ENCODE measurements at regions not wholly inside any gene's neighbourhood (a gene's known extent, or its start where the extent isn't known, plus 50 kb on each side); places are given as distances from the start of the nearest gene placed in this dataset.
"Not testable (repeated sequence)": the region's sequence is repeated elsewhere in the genome, so short reads cannot be mapped to it uniquely, and the experiment has no call there.

- DNase-seq (ENCODE audit: low read depth); in situ Hi-C loops (cut with HindIII; ENCODE audit: low sequenced_read_pairs); H3K4me3 ChIP-seq (ENCODE audit: low read depth, low read length): not testable (repeated sequence)
Observed at GRCh38 chr5:44756097-44756496, 52.6 kb upstream of the MRPS30 start.

GRCh38 chr5:44747396-44747795 is 61.4 kb upstream of the MRPS30 start:
- no peak for TF ChIP-seq CTCF (IDR thresholded peaks at IDR 0.05; ENCODE audit: low read depth, low read length, missing control alignments)
- no peak for DNase-seq (ENCODE audit: low read depth)
- in situ Hi-C loops (cut with HindIII; ENCODE audit: low sequenced_read_pairs) = no loop called here
- no peak overlapping the region for H3K4me3 ChIP-seq (ENCODE audit: low read depth, low read length)

GRCh38 chr5:44740660-44741059 is 68.1 kb upstream of the MRPS30 start:
- DNase-seq (ENCODE audit: low read depth) = no peak
- in situ Hi-C loops (cut with HindIII; ENCODE audit: low sequenced_read_pairs) = no loop called here
- no peak for TF ChIP-seq CTCF (IDR thresholded peaks at IDR 0.05; ENCODE audit: low read depth, low read length, missing control alignments)
- no peak overlapping the region for H3K4me3 ChIP-seq (ENCODE audit: low read depth, low read length)

GRCh38 chr5:44729536-44729935 is 79.2 kb upstream of the MRPS30 start:
- no peak for TF ChIP-seq CTCF (IDR thresholded peaks at IDR 0.05; ENCODE audit: low read depth, low read length, missing control alignments)
- DNase-seq (ENCODE audit: low read depth) = no peak
- in situ Hi-C loops (cut with HindIII; ENCODE audit: low sequenced_read_pairs) = no loop called here
- H3K4me3 ChIP-seq (ENCODE audit: low read depth, low read length) = no peak overlapping the region

GRCh38 chr5:44727100-44727499 is 81.6 kb upstream of the MRPS30 start:
- TF ChIP-seq CTCF (IDR thresholded peaks at IDR 0.05; ENCODE audit: low read depth, low read length, missing control alignments) = no peak
- H3K4me3 ChIP-seq (ENCODE audit: low read depth, low read length) = no peak overlapping the region
- no peak for DNase-seq (ENCODE audit: low read depth)
- in situ Hi-C loops (cut with HindIII; ENCODE audit: low sequenced_read_pairs) = no loop called here

GRCh38 chr5:44719856-44720255 is 88.9 kb upstream of the MRPS30 start:
- no peak for TF ChIP-seq CTCF (IDR thresholded peaks at IDR 0.05; ENCODE audit: low read depth, low read length, missing control alignments)
- H3K4me3 ChIP-seq (ENCODE audit: low read depth, low read length) = no peak overlapping the region
- no peak for DNase-seq (ENCODE audit: low read depth)
- in situ Hi-C loops (cut with HindIII; ENCODE audit: low sequenced_read_pairs) = no loop called here

GRCh38 chr5:44714871-44715561 is 93.7 kb upstream of the MRPS30 start:
- no peak overlapping the region for H3K4me3 ChIP-seq (ENCODE audit: low read depth, low read length)
- in situ Hi-C loops (cut with HindIII; ENCODE audit: low sequenced_read_pairs) = no loop called here
- DNase-seq (ENCODE audit: low read depth) = no peak
- no peak for TF ChIP-seq CTCF (IDR thresholded peaks at IDR 0.05; ENCODE audit: low read depth, low read length, missing control alignments)
